Neural progenitor cell (in vitro differentiated cells): ENCODE measurements at regions not wholly inside any gene's neighbourhood (a gene's known extent, or its start where the extent isn't known, plus 50 kb on each side); places are given as distances from the start of the nearest gene placed in this dataset.

Experiments used
- EZH2 ChIP-seq: fragments of 200-600 bp; sonication (generic); IDR thresholded peaks from 2 replicates; pipeline ENCODE4 v1.6.1; 2017; ENCODE audit warnings: antibody characterized with exemption, mild to moderate bottlenecking, moderate library complexity
- TF ChIP-seq, protein P1 (sequence below): fragments of 200-600 bp; sonication (generic); IDR thresholded peaks from 2 replicates; pipeline ENCODE4 v1.5.1; 2017; ENCODE audit warnings: antibody characterized with exemption, mild to moderate bottlenecking

DNA sequence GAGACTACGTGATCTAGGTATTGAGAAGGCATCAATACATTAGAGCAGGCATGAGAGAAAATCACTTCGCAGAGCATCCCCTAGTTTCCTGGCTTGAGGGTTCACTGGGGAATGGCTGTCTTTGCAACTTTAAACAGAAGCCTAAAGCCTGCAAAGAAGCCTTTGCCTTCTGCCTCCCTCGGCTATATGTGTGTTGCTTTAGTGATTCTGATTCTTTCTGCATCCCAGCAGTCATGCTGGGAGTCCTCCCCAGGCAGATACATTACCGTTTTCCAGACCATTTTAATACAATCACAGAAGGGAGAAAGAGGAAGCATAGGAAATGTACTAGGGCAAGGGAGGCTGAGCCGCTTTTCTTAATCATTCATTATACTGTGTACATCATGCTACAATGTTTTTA lies 773.2 kb upstream of the LRRC4C start:
- TF ChIP-seq, protein P1, sequence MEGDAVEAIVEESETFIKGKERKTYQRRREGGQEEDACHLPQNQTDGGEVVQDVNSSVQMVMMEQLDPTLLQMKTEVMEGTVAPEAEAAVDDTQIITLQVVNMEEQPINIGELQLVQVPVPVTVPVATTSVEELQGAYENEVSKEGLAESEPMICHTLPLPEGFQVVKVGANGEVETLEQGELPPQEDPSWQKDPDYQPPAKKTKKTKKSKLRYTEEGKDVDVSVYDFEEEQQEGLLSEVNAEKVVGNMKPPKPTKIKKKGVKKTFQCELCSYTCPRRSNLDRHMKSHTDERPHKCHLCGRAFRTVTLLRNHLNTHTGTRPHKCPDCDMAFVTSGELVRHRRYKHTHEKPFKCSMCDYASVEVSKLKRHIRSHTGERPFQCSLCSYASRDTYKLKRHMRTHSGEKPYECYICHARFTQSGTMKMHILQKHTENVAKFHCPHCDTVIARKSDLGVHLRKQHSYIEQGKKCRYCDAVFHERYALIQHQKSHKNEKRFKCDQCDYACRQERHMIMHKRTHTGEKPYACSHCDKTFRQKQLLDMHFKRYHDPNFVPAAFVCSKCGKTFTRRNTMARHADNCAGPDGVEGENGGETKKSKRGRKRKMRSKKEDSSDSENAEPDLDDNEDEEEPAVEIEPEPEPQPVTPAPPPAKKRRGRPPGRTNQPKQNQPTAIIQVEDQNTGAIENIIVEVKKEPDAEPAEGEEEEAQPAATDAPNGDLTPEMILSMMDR, result no peak
- TF ChIP-seq EZH2, result no peak
